ENCODE measurements at regions not wholly inside any gene's neighbourhood (a gene's known extent, or its start where the extent isn't known, plus 50 kb on each side); places are given as distances from the start of the nearest gene placed in this dataset.
A peak's percentile ranks its signal among the peaks of the same experiment; 100 is the strongest.
"Not testable (repeated sequence)": the region's sequence is repeated elsewhere in the genome, so short reads cannot be mapped to it uniquely, and the experiment has no call there.

DNA sequence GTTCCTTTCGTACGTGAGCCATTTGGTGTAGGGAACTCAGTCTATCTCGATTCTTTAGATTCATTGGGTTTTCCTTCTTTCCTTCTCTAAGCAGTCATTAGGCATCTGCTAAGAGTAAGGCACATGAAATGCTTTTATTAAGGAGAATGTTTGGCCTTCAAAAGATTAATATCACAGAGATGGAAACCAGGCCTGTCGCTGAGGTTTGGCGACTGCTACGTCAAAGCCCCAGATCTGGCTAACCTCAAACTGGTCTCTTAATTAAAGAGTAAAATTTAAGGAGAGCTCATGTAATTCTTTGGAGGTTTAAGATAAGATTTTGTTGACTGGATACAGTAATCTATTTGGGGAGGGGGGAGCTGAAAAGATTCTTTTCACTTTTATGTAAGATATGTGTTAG is 189.8 kb downstream of the JCAD start:
- Histone ChIP-seq H3K4me1 (ENCODE audit: control insufficient read depth, insufficient read depth, low read length, poor library complexity, severe bottlenecking) (peaks cover 9% of the 10 kb centered on the region), H3K27ac (ENCODE audit: low read depth, low read length, severe bottlenecking) (no peak overlapping the region), H3K9me3 (ENCODE audit: control insufficient read depth, low read length) (no peaks in the 10 kb centered on the region), H3K36me3 (ENCODE audit: control insufficient read depth, insufficient read depth, low read length) (no peaks in the 10 kb centered on the region), H3K4me3 (ENCODE audit: extremely low read depth, insufficient read depth, low read length, poor library complexity, severe bottlenecking) (no peak overlapping the region)
- 79 to 89% methylated on average over 5 of the region's 6 CpGs for WGBS, 2 experiments (ENCODE audit: insufficient coverage in 2 of 2)

DNA sequence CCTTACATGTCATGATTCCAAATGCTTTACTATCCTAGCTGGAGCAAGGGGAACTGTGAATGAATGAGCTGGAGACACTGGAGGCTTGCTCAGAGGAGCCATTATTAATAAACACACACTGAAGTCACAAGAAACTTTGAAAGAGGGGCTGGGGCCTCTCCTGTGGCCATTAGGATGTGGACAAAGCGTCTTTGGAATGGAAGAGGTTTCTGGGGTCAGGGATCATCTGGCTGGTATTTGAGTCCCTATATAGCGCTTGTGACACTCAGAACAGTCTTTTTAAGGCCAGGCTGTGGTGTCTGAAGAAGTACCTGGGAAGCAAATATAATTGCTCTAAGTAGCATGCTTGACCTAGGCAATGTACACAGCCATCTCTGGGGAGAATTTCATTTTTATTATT is 193.0 kb downstream of the JCAD start:
- H3K9me3 ChIP-seq (ENCODE audit: control insufficient read depth, low read length): no peaks in the 10 kb centered on the region
- no peak overlapping the region for H3K4me3 ChIP-seq (ENCODE audit: extremely low read depth, insufficient read depth, low read length, poor library complexity, severe bottlenecking)
- H3K4me1 ChIP-seq (ENCODE audit: control insufficient read depth, insufficient read depth, low read length, poor library complexity, severe bottlenecking): peaks cover 11% of the 10 kb centered on the region
- peak overlapping the region; percentile 55 for H3K27ac ChIP-seq (ENCODE audit: low read depth, low read length, severe bottlenecking)
- WGBS, 2 experiments (ENCODE audit: insufficient coverage in 2 of 2): 100% methylated on average over 2 of the region's 2 CpGs; no CpG with 5 or more reads in 1 of the 2 experiments
- H3K36me3 ChIP-seq (ENCODE audit: control insufficient read depth, insufficient read depth, low read length): no peaks in the 10 kb centered on the region

GRCh38 chr10:29865700-29866355 is 193.6 kb downstream of the JCAD start:
- Histone ChIP-seq H3K4me3 (ENCODE audit: extremely low read depth, insufficient read depth, low read length, poor library complexity, severe bottlenecking) (no peak overlapping the region), H3K27ac (ENCODE audit: low read depth, low read length, severe bottlenecking) (peak overlapping the region; percentile 55), H3K9me3 (ENCODE audit: control insufficient read depth, low read length) (no peaks in the 10 kb centered on the region), H3K4me1 (ENCODE audit: control insufficient read depth, insufficient read depth, low read length, poor library complexity, severe bottlenecking) (peaks cover 11% of the 10 kb centered on the region), H3K36me3 (ENCODE audit: control insufficient read depth, insufficient read depth, low read length) (no peaks in the 10 kb centered on the region)
- WGBS, 2 experiments (ENCODE audit: insufficient coverage in 2 of 2): 65 to 78% methylated on average over 1 to 4 of the region's 6 CpGs

GRCh38 chr10:29862923-29863614 is 196.3 kb downstream of the JCAD start:
- H3K27ac ChIP-seq (ENCODE audit: low read depth, low read length, severe bottlenecking): no peak overlapping the region
- no peaks in the 10 kb centered on the region for H3K36me3 ChIP-seq (ENCODE audit: control insufficient read depth, insufficient read depth, low read length)
- H3K4me1 ChIP-seq (ENCODE audit: control insufficient read depth, insufficient read depth, low read length, poor library complexity, severe bottlenecking): peaks cover 17% of the 10 kb centered on the region
- WGBS, 2 experiments (ENCODE audit: insufficient coverage in 2 of 2): 71 to 87% methylated on average over 3 of the region's 4 CpGs
- no peaks in the 10 kb centered on the region for H3K9me3 ChIP-seq (ENCODE audit: control insufficient read depth, low read length)
- no peak overlapping the region for H3K4me3 ChIP-seq (ENCODE audit: extremely low read depth, insufficient read depth, low read length, poor library complexity, severe bottlenecking)

GRCh38 chr10:29861811-29862505 is 197.4 kb downstream of the JCAD start:
- Histone ChIP-seq H3K27ac (ENCODE audit: low read depth, low read length, severe bottlenecking) (no peak overlapping the region), H3K4me3 (ENCODE audit: extremely low read depth, insufficient read depth, low read length, poor library complexity, severe bottlenecking) (no peak overlapping the region), H3K4me1 (ENCODE audit: control insufficient read depth, insufficient read depth, low read length, poor library complexity, severe bottlenecking) (peaks cover 23% of the 10 kb centered on the region), H3K36me3 (ENCODE audit: control insufficient read depth, insufficient read depth, low read length) (no peaks in the 10 kb centered on the region), H3K9me3 (ENCODE audit: control insufficient read depth, low read length) (no peaks in the 10 kb centered on the region)
- 83 to 95% methylated on average over 1 to 3 of the region's 4 CpGs for WGBS, 2 experiments (ENCODE audit: insufficient coverage in 2 of 2)

DNA sequence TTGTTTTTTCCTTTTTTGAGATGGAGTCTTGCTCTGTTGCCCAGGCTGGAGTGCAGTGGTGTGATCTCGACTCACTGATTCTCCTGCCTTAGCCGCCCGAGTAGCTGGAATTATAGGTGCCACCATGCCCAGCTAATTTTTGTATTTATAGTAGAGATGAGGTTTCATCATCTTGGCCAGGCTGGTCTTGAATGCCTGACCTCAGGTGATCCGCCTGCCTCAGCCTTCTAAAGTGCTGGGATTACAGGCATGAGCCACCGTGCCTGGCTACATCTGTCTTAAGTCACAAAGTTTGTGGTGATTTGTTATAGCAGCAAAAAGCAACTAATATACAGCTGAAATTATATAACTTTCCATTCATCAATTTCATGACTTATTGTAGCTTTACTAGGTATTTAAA is 198.2 kb downstream of the JCAD start:
- H3K4me1 ChIP-seq (ENCODE audit: control insufficient read depth, insufficient read depth, low read length, poor library complexity, severe bottlenecking): peaks cover 23% of the 10 kb centered on the region
- H3K36me3 ChIP-seq (ENCODE audit: control insufficient read depth, insufficient read depth, low read length); H3K4me3 ChIP-seq (ENCODE audit: extremely low read depth, insufficient read depth, low read length, poor library complexity, severe bottlenecking); H3K27ac ChIP-seq (ENCODE audit: low read depth, low read length, severe bottlenecking); H3K9me3 ChIP-seq (ENCODE audit: control insufficient read depth, low read length): not testable (repeated sequence)
- 81 to 96% methylated on average over 3 to 5 of the region's 5 CpGs for whole genome bisulfite sequencing, 2 experiments (ENCODE audit: insufficient coverage in 2 of 2)

DNA sequence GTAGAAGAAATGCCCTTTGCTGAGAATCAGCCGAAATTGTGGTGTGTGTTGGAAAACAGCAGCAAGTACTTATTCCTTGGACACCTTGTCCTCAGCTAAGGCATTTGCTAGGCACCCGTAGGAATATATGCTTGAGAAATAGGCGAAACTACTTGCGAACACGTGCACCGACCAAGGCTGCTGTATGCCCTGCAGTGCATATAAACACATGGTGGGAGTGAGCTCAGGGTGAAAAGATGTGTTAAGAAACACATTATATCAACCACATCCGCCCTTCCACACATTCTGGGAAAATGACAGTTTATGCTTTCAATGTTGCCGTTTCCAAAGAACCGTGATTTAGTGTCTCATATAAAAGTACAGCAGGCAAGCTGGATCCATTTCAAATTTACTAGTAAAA is 199.2 kb downstream of the JCAD start:
- H3K4me3 ChIP-seq (ENCODE audit: extremely low read depth, insufficient read depth, low read length, poor library complexity, severe bottlenecking): no peak overlapping the region
- no peak overlapping the region for H3K27ac ChIP-seq (ENCODE audit: low read depth, low read length, severe bottlenecking)
- WGBS, 2 experiments (ENCODE audit: insufficient coverage in 2 of 2): 92 to 100% methylated on average over 2 to 4 of the region's 9 CpGs
- H3K36me3 ChIP-seq (ENCODE audit: control insufficient read depth, insufficient read depth, low read length): no peaks in the 10 kb centered on the region
- H3K4me1 ChIP-seq (ENCODE audit: control insufficient read depth, insufficient read depth, low read length, poor library complexity, severe bottlenecking): peaks cover 16% of the 10 kb centered on the region
- H3K9me3 ChIP-seq (ENCODE audit: control insufficient read depth, low read length): no peaks in the 10 kb centered on the region

- Histone ChIP-seq H3K4me1 (ENCODE audit: control insufficient read depth, insufficient read depth, low read length, poor library complexity, severe bottlenecking) (peaks cover 16% of the 10 kb centered on the region), H3K36me3 (ENCODE audit: control insufficient read depth, insufficient read depth, low read length) (no peaks in the 10 kb centered on the region), H3K27ac (ENCODE audit: low read depth, low read length, severe bottlenecking) (no peak overlapping the region), H3K9me3 (ENCODE audit: control insufficient read depth, low read length) (no peaks in the 10 kb centered on the region), H3K4me3 (ENCODE audit: extremely low read depth, insufficient read depth, low read length, poor library complexity, severe bottlenecking) (no peak overlapping the region)
- WGBS, 2 experiments (ENCODE audit: insufficient coverage in 2 of 2): 94 to 96% methylated on average over 3 to 4 of the region's 6 CpGs
Observed at GRCh38 chr10:29859521-29860130, 199.8 kb downstream of the JCAD start.

DNA sequence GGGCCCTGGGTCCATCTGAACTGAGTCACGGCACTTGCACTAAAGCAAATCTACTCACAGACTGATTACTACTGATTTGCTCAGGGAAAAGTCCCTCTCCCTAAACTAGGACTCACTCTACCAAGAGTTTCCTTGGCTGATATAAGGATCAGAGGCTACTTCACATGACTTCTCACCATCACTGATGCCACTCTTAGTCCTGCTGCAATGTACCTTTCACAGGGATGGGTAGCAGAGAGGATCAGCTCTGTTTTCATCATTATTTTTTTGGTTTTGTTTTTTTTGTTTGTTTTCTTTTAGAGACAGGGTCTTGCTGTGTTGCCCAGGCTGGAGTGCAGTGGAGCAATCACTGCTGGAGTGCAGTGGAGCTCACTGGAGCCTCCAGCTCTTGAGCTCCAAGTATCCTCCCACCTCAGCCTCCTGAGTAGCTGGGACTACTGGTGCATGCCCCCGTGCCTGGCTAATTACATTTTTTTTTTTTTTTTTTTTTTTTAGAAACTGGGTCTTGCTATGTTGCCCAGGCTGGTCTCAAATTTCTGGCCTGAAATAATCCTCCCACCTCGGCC is 200.6 kb downstream of the JCAD start:
- H3K36me3 ChIP-seq (ENCODE audit: control insufficient read depth, insufficient read depth, low read length): no peaks in the 10 kb centered on the region
- no peak overlapping the region for H3K4me3 ChIP-seq (ENCODE audit: extremely low read depth, insufficient read depth, low read length, poor library complexity, severe bottlenecking)
- peak overlapping the region; percentile 39 for H3K27ac ChIP-seq (ENCODE audit: low read depth, low read length, severe bottlenecking)
- peaks cover 16% of the 10 kb centered on the region for H3K4me1 ChIP-seq (ENCODE audit: control insufficient read depth, insufficient read depth, low read length, poor library complexity, severe bottlenecking)
- H3K9me3 ChIP-seq (ENCODE audit: control insufficient read depth, low read length): no peaks in the 10 kb centered on the region
- WGBS, 2 experiments (ENCODE audit: insufficient coverage in 2 of 2): 80 to 86% methylated on average over 2 of the region's 3 CpGs

GRCh38 chr10:29857843-29858701 is 201.3 kb downstream of the JCAD start:
- Histone ChIP-seq H3K27ac (ENCODE audit: low read depth, low read length, severe bottlenecking) (peak overlapping the region; percentile 39), H3K4me1 (ENCODE audit: control insufficient read depth, insufficient read depth, low read length, poor library complexity, severe bottlenecking) (peaks cover 16% of the 10 kb centered on the region), H3K36me3 (ENCODE audit: control insufficient read depth, insufficient read depth, low read length) (no peaks in the 10 kb centered on the region), H3K9me3 (ENCODE audit: control insufficient read depth, low read length) (no peaks in the 10 kb centered on the region), H3K4me3 (ENCODE audit: extremely low read depth, insufficient read depth, low read length, poor library complexity, severe bottlenecking) (no peak overlapping the region)
- WGBS, 2 experiments (ENCODE audit: insufficient coverage in 2 of 2): 36 to 66% methylated on average over 9 to 11 of the region's 11 CpGs
